ENCODE measurements at regions not wholly inside any gene's neighbourhood (a gene's known extent, or its start where the extent isn't known, plus 50 kb on each side); places are given as distances from the start of the nearest gene placed in this dataset.

GRCh38 chr17:34090593-34090992 lies 164.5 kb upstream of the CCL2 start:
- no peak for TF ChIP-seq CTCF (IDR thresholded peaks at IDR 0.05; ENCODE audit: low read depth, low read length, missing control alignments)
- no peak for DNase-seq (ENCODE audit: low read depth)
- H3K4me3 ChIP-seq (ENCODE audit: low read depth, low read length) = no peak overlapping the region

- DNase-seq (ENCODE audit: low read depth) = no peak
- TF ChIP-seq CTCF (IDR thresholded peaks at IDR 0.05; ENCODE audit: low read depth, low read length, missing control alignments) = no peak
- H3K4me3 ChIP-seq (ENCODE audit: low read depth, low read length) = no peak overlapping the region
Measured at GRCh38 chr17:34091975-34092374, 163.1 kb upstream of the CCL2 start.

GRCh38 chr17:34095106-34095505 lies 160.0 kb upstream of the CCL2 start:
- no peak for DNase-seq (ENCODE audit: low read depth)
- no peak overlapping the region for H3K4me3 ChIP-seq (ENCODE audit: low read depth, low read length)

GRCh38 chr17:34098699-34099098 lies 156.4 kb upstream of the CCL2 start:
- TF ChIP-seq CTCF (IDR thresholded peaks at IDR 0.05; ENCODE audit: low read depth, low read length, missing control alignments) = no peak
- H3K4me3 ChIP-seq (ENCODE audit: low read depth, low read length) = no peak overlapping the region
- no peak for DNase-seq (ENCODE audit: low read depth)

More at GRCh38 chr17:34095106-34095505, 160.0 kb upstream of the CCL2 start:
- TF ChIP-seq CTCF (IDR thresholded peaks at IDR 0.05; ENCODE audit: low read depth, low read length, missing control alignments) = no peak

- H3K4me3 ChIP-seq (ENCODE audit: low read depth, low read length) = no peak overlapping the region
- DNase-seq (ENCODE audit: low read depth) = no peak
- no peak for TF ChIP-seq CTCF (IDR thresholded peaks at IDR 0.05; ENCODE audit: low read depth, low read length, missing control alignments)
Measured at GRCh38 chr17:34099859-34100515, 155.1 kb upstream of the CCL2 start.

GRCh38 chr17:34107019-34107418 lies 148.1 kb upstream of the CCL2 start:
- no peak overlapping the region for H3K4me3 ChIP-seq (ENCODE audit: low read depth, low read length)
- no peak for DNase-seq (ENCODE audit: low read depth)
- no peak for TF ChIP-seq CTCF (IDR thresholded peaks at IDR 0.05; ENCODE audit: low read depth, low read length, missing control alignments)

- DNase-seq (ENCODE audit: low read depth) = no peak
- H3K4me3 ChIP-seq (ENCODE audit: low read depth, low read length) = no peak overlapping the region
- TF ChIP-seq CTCF (IDR thresholded peaks at IDR 0.05; ENCODE audit: low read depth, low read length, missing control alignments) = no peak
Measured at GRCh38 chr17:34110315-34110714, 144.8 kb upstream of the CCL2 start.

Measured in GM12864 (cell line).